ENCODE measurements at regions not wholly inside any gene's neighbourhood (a gene's known extent, or its start where the extent isn't known, plus 50 kb on each side); places are given as distances from the start of the nearest gene placed in this dataset.
A peak's percentile ranks its signal among the peaks of the same experiment; 100 is the strongest.

DNA sequence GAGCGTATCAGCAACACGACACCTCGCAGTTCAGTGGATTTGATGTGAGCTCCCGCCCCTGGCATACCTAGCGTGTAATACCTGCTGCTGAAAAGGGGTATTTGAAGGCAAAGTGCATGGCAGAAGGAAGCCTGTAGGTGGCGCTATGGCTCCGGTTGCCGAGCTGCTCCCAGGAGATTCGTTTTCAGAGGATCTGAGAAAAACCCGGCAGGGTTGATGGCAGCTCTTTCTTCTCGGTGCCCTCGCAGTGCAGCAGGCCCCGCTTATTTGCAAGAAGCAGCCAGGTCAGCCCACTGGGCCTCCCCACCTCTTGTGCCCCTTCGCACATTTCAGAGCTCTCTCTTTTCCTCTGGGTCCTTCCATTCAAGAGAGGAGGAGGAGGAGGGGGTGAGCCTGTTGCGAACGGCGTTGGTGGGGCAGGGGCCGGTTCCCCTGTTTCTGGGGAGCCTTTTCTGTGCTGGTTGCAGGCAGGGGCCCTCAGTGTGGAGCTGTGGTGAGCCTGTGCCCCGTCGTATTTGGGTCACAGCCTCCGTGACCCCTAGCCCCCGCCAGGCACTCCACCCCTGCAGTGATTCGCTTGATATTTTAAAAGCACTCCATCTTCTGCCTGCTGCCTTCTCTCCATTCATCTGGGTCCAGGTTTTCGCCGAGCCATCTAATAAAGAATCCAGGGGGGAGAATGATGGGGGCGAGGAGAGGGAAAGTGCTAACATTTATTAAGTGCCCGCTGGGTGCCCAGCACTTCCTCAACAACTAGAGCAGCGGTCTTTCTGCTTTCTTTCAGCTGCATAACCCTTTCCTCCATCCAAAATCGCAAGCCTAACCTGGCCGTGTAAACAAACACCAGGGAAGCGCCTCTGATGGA, 85.3 kb upstream of the SYT13 start:
- Histone ChIP-seq H3K9me3 (replicated peaks in 1 of 3) (no peaks in the 10 kb centered on the region), H3K4me3 (no peak overlapping the region), H3K27me3 (peaks cover 2% of the 10 kb centered on the region), H3K4me1 (replicated peaks in 1 of 2) (no peaks in the 10 kb centered on the region), H3K36me3 (replicated peaks in 1 of 2) (no peaks in the 10 kb centered on the region), H3K27ac (no peak overlapping the region)
- intact Hi-C loops (cut with DNase I) = loop anchor here in 1 of 2 donors (2.0 kb wide), 1 partner anchor 401 kb away; no protein-coding TSS in a partner anchor
- peak; percentile 45 to 89 (median 69) for DNase-seq
- no peak for TF ChIP-seq POLR2A (IDR thresholded peaks at IDR 0.05)
- TF ChIP-seq, protein P1, sequence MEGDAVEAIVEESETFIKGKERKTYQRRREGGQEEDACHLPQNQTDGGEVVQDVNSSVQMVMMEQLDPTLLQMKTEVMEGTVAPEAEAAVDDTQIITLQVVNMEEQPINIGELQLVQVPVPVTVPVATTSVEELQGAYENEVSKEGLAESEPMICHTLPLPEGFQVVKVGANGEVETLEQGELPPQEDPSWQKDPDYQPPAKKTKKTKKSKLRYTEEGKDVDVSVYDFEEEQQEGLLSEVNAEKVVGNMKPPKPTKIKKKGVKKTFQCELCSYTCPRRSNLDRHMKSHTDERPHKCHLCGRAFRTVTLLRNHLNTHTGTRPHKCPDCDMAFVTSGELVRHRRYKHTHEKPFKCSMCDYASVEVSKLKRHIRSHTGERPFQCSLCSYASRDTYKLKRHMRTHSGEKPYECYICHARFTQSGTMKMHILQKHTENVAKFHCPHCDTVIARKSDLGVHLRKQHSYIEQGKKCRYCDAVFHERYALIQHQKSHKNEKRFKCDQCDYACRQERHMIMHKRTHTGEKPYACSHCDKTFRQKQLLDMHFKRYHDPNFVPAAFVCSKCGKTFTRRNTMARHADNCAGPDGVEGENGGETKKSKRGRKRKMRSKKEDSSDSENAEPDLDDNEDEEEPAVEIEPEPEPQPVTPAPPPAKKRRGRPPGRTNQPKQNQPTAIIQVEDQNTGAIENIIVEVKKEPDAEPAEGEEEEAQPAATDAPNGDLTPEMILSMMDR (IDR thresholded peaks at IDR 0.05) = peak; percentile 77 to 91 (median 88)
- 29 to 34% (median 31%) methylated on average over 22 to 31 of the region's 31 CpGs for WGBS, 4 donors

DNA sequence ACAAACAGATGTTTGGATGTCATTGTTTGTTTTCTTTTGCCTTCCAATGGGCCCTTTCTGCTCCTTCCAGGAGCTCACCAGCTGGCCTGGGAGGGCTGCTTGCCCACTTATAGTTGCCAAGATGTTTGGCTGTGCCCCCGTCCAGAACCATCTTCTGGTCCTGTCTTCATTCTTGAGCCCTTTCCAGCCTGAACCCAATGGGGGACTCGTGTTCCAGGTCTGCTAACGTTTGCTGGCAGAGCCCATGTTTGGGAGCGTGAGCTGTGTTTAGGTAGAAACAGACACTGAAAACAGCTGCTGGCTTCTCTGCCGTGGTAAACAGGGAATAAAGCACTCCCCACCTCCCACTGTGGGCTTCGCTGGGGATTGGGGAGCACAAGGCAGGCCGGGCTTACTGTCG, 83.2 kb upstream of the SYT13 start:
- no peak for DNase-seq
- Histone ChIP-seq H3K27me3 (peaks cover 2% of the 10 kb centered on the region), H3K9me3 (replicated peaks in 1 of 3) (no peaks in the 10 kb centered on the region), H3K27ac (no peak overlapping the region), H3K36me3 (replicated peaks in 1 of 2) (no peaks in the 10 kb centered on the region), H3K4me1 (replicated peaks in 1 of 2) (no peaks in the 10 kb centered on the region), H3K4me3 (no peak overlapping the region)
- TF ChIP-seq POLR2A (IDR thresholded peaks at IDR 0.05) = no peak
- TF ChIP-seq, protein P1 (IDR thresholded peaks at IDR 0.05) = no peak
- intact Hi-C loops (cut with DNase I) = no loop called here
- 59 to 69% (median 68%) methylated on average over 5 to 8 of the region's 8 CpGs for WGBS, 4 donors

DNA sequence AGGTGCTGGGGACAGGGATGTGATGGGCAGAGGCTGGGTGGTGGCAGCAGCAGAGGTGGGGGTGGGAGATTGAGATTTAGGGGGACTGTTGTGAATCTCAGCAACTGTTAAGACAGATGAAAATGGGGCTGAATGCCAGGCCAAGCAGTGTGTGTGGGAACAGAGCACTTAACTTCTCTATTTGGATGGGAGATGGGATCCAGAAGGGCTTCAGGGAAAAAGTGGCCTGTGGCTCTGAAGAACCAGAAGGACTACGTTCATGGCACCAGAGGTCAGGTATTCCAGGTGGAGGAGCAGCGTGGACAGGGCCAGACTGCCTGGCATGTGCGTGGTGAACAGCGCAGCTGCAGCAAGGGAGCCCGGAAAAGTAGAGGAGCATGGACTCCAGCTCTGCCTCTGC, 82.6 kb upstream of the SYT13 start:
- intact Hi-C loops (cut with DNase I) = no loop called here

DNA sequence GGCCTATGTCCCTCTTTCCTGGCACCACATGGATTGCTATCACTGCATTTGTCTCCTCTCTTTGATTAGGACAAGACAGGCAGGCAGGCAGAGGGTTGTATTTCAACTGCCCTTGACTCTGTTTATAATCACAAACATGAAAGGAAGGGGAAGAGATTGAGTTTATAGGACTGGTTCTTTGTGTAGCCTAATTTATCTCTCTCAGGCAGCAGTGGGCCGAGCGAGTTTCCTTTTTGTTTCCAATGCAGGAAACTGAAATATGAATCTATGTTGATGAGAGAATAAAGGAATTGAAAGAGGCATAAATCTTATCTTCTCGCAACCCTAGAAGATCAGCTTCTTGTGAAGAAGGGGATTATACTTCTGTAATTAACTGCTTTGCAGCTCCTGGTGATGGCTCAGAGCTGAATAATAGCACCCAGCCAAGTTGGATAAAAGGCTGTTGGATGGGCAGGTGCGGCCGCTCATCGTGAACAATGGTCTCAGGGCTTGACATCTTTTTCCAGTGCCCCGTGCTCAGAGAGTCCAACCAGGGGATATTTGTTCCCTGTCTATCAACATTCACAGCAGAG, 80.6 kb upstream of the SYT13 start:
- intact Hi-C loops (cut with DNase I) = no loop called here
- Histone ChIP-seq H3K9me3 (replicated peaks in 1 of 3) (no peaks in the 10 kb centered on the region), H3K36me3 (replicated peaks in 1 of 2) (no peaks in the 10 kb centered on the region), H3K4me3 (no peak overlapping the region), H3K27me3 (peaks cover 2% of the 10 kb centered on the region), H3K4me1 (replicated peaks in 1 of 2) (no peaks in the 10 kb centered on the region), H3K27ac (peak overlapping the region in 1 of 5 donors; percentile 4)
- DNase-seq = peak in 1 of 7 donors; percentile 7
- 64 to 78% (median 69%) methylated on average over 7 of the region's 7 CpGs for WGBS, 4 donors
- TF ChIP-seq POLR2A (IDR thresholded peaks at IDR 0.05) = no peak
- TF ChIP-seq, protein P1 (IDR thresholded peaks at IDR 0.05) = no peak

More for the DNA sequence above, 82.6 kb upstream of the SYT13 start:
- no peak for TF ChIP-seq POLR2A (IDR thresholded peaks at IDR 0.05)
- TF ChIP-seq, protein P1 (IDR thresholded peaks at IDR 0.05) = no peak
- no peak overlapping the region for H3K4me3 ChIP-seq
- no peaks in the 10 kb centered on the region for H3K9me3 ChIP-seq (replicated peaks in 1 of 3)
- DNase-seq = peak in 1 of 7 donors; percentile 7
- no peaks in the 10 kb centered on the region for H3K36me3 ChIP-seq (replicated peaks in 1 of 2)
- 88 to 97% (median 93%) methylated on average over 4 to 5 of the region's 5 CpGs for WGBS, 4 donors
- H3K27ac ChIP-seq = no peak overlapping the region
- H3K4me1 ChIP-seq (replicated peaks in 1 of 2) = no peaks in the 10 kb centered on the region
- peaks cover 2% of the 10 kb centered on the region for H3K27me3 ChIP-seq
